PC-9 (cell line): ENCODE measurements at regions not wholly inside any gene's neighbourhood (a gene's known extent, or its start where the extent isn't known, plus 50 kb on each side); places are given as distances from the start of the nearest gene placed in this dataset.

ENCODE experiments used
- BruUV-seq: library from RNA; stranded (reverse); fragments of 400-500 nt; replicated peaks from 2 replicates; lab custom pipeline; 2021; lab: Mats Ljungman, UMichigan
- CTCF ChIA-PET: fragments of 300-600 bp; sonication (Branson Sonifier 250); formaldehyde crosslinking; loops from one replicate; lab custom pipeline; 2022; ENCODE audit warnings: antibody characterized with exemption; lab: Charles Lee
- POLR2A ChIA-PET: fragments of 300-600 bp; sonication (Branson Sonifier 250); formaldehyde crosslinking; loops from one replicate; lab custom pipeline; 2022; ENCODE audit warnings: antibody characterized with exemption; ENCODE audit not compliant: unreplicated experiment; lab: Charles Lee
- DNase-seq, 2 experiments: peaks; one replicate each; pipeline versions ENCODE4 v3.0.0 to v3.0.0-alpha.2; 2015 to 2022; ENCODE audit warnings: mixed read lengths in 1 of 2
- H2AFZ ChIP-seq: fragments of 200-600 bp; sonication (generic); 2 replicates; pipeline ENCODE4 v1.8.1; 2017; ENCODE audit warnings: antibody characterized with exemption
- H3F3A ChIP-seq: fragments of 200-600 bp; sonication (generic); 2 replicates; pipeline ENCODE4 v1.8.1; 2017; ENCODE audit warnings: antibody characterized with exemption, mild to moderate bottlenecking, low read depth; ENCODE audit not compliant: insufficient read depth
- H3K27ac ChIP-seq: fragments of 200-600 bp; sonication (generic); 2 replicates; pipeline ENCODE4 v1.6.1; 2016; ENCODE audit warnings: mixed run types
- H3K27me3 ChIP-seq: fragments of 200-600 bp; sonication (generic); 2 replicates; pipeline ENCODE4 v1.6.1; 2016; ENCODE audit warnings: low read depth, mixed run types; ENCODE audit not compliant: insufficient read depth
- H3K36me3 ChIP-seq: fragments of 200-600 bp; sonication (generic); 2 replicates; pipeline ENCODE4 v1.6.1; 2016; ENCODE audit warnings: low read depth, mixed run types
- H3K4me1 ChIP-seq: fragments of 200-600 bp; sonication (generic); replicated peaks from 2 replicates; pipeline ENCODE4 v1.6.1; 2016; ENCODE audit warnings: mixed run types; ENCODE audit not compliant: insufficient read depth
- H3K4me2 ChIP-seq: fragments of 200-600 bp; sonication (generic); 2 replicates; pipeline ENCODE4 v1.6.1; 2017; ENCODE audit warnings: mixed run types
- H3K4me3 ChIP-seq: fragments of 200-600 bp; sonication (generic); 2 replicates; pipeline ENCODE4 v1.6.1; 2016; ENCODE audit warnings: mixed run types
- H3K79me2 ChIP-seq: fragments of 200-600 bp; sonication (generic); 2 replicates; pipeline ENCODE4 v1.6.1; 2017; ENCODE audit warnings: low read depth, mixed run types
- H3K9me2 ChIP-seq: fragments of 200-600 bp; sonication (generic); 2 replicates; pipeline ENCODE4 v1.8.1; 2017; ENCODE audit warnings: mild to moderate bottlenecking; ENCODE audit not compliant: insufficient read depth
- H3K9me3 ChIP-seq: fragments of 200-600 bp; sonication (generic); 2 replicates; pipeline ENCODE4 v1.8.1; 2016; ENCODE audit warnings: low read depth; ENCODE audit not compliant: insufficient read depth
- H4K20me1 ChIP-seq: fragments of 200-600 bp; sonication (generic); 2 replicates; pipeline ENCODE4 v1.8.1; 2017; ENCODE audit not compliant: insufficient read depth
- CTCF ChIP-seq: fragments of 200-600 bp; sonication (generic); conservative IDR thresholded peaks from 2 replicates; pipeline ENCODE4 v1.6.1; 2017; ENCODE audit warnings: mixed run types, antibody characterized with exemption, mild to moderate bottlenecking, moderate library complexity
- EZH2 ChIP-seq: fragments of 200-600 bp; sonication (generic); IDR thresholded peaks from 2 replicates; pipeline ENCODE4 v1.8.0; 2017; ENCODE audit warnings: antibody characterized with exemption, low read depth
- intact Hi-C: fragments of 100-400 bp; cut with micrococcal nuclease; formaldehyde crosslinking; loops from one replicate; pipeline ENCODE4 v1.10.0; 2022; ENCODE audit not compliant: unreplicated experiment

GRCh38 chr3:194023501-194024280, 112.3 kb upstream of the HES1 start:
- ChIA-PET POLR2A (no interaction called here), CTCF (interaction anchor here (0.6 kb wide), 1 partner anchor 11 kb away, joined by 7 read pairs; no protein-coding TSS in a partner anchor)
- H2AFZ ChIP-seq: no peak overlapping the region
- TF ChIP-seq CTCF (no peak), EZH2 (no peak)
- no peak overlapping the region for H3K27ac ChIP-seq
- no TSS peak for BruUV-seq
- no peaks in the 10 kb centered on the region for H3K9me3 ChIP-seq
- no peaks in the 10 kb centered on the region for H3K9me2 ChIP-seq
- H3K4me3 ChIP-seq: no peak overlapping the region
- no peaks in the 10 kb centered on the region for H3K27me3 ChIP-seq
- H3K4me2 ChIP-seq: 0 out of 2 replicates have a peak overlapping the region, but pooled peaks have one; percentile 7
- no peaks in the 10 kb centered on the region for H4K20me1 ChIP-seq
- no peaks in the 10 kb centered on the region for H3K36me3 ChIP-seq
- H3K79me2 ChIP-seq: no peaks in the 10 kb centered on the region
- H3F3A ChIP-seq: 0 out of 2 replicates have a peak, but pooled peaks cover 8% of the 10 kb centered on the region
- intact Hi-C loops: loop anchor here (2.0 kb wide), 1 partner anchor 17 kb away; no protein-coding TSS in a partner anchor
- DNase-seq: peak in 1 of 2 experiments; percentile 31
- peaks cover 18% of the 10 kb centered on the region for H3K4me1 ChIP-seq

- ChIA-PET CTCF (no interaction called here), POLR2A (no interaction called here)
- H3K4me1 ChIP-seq: peaks cover 32% of the 10 kb centered on the region
- no peaks in the 10 kb centered on the region for H4K20me1 ChIP-seq
- no peaks in the 10 kb centered on the region for H3K9me3 ChIP-seq
- no TSS peak for BruUV-seq
- no peaks in the 10 kb centered on the region for H3K27me3 ChIP-seq
- peaks cover 18% of the 10 kb centered on the region for H3F3A ChIP-seq
- H3K36me3 ChIP-seq: no peaks in the 10 kb centered on the region
- no peak overlapping the region for H3K27ac ChIP-seq
- no peaks in the 10 kb centered on the region for H3K79me2 ChIP-seq
- H3K4me3 ChIP-seq: no peak overlapping the region
- no peak overlapping the region for H2AFZ ChIP-seq
- H3K9me2 ChIP-seq: no peaks in the 10 kb centered on the region
- DNase-seq: no peak
- no peak for TF ChIP-seq CTCF
- no peak for TF ChIP-seq EZH2
- H3K4me2 ChIP-seq: no peak overlapping the region
- intact Hi-C loops: no loop called here
Measured at GRCh38 chr3:194025119-194025518, 110.8 kb upstream of the HES1 start.

- POLR2A ChIA-PET: interaction anchor here (0.6 kb wide), 1 partner anchor 14 kb away, joined by 3 read pairs; no protein-coding TSS in a partner anchor
- no peak overlapping the region for H3K4me3 ChIP-seq
- intact Hi-C loops: no loop called here
- TF ChIP-seq CTCF (no peak), EZH2 (no peak)
- no peaks in the 10 kb centered on the region for H3K9me2 ChIP-seq
- no peak overlapping the region for H2AFZ ChIP-seq
- CTCF ChIA-PET: no interaction called here
- H3K36me3 ChIP-seq: no peaks in the 10 kb centered on the region
- H3K27me3 ChIP-seq: no peaks in the 10 kb centered on the region
- H3K27ac ChIP-seq: no peak overlapping the region
- no peaks in the 10 kb centered on the region for H3K79me2 ChIP-seq
- no TSS peak for BruUV-seq
- peaks cover 26% of the 10 kb centered on the region for H3F3A ChIP-seq
- H4K20me1 ChIP-seq: no peaks in the 10 kb centered on the region
- H3K4me2 ChIP-seq: no peak overlapping the region
- H3K9me3 ChIP-seq: no peaks in the 10 kb centered on the region
- peaks cover 40% of the 10 kb centered on the region for H3K4me1 ChIP-seq
- DNase-seq: no peak
Measured at GRCh38 chr3:194025951-194026350, 110.0 kb upstream of the HES1 start.
